HG03575 (cell line): ENCODE measurements at regions not wholly inside any gene's neighbourhood (a gene's known extent, or its start where the extent isn't known, plus 50 kb on each side); places are given as distances from the start of the nearest gene placed in this dataset.

Experiments used
- ATAC-seq: cut with Tn5 transposase; IDR thresholded peaks from one replicate; pipeline ENCODE4 v1.9.1; 2021; ENCODE audit not compliant: unreplicated experiment, insufficient number of reproducible peaks, low FRiP score; ENCODE audit errors: extremely low read depth

DNA sequence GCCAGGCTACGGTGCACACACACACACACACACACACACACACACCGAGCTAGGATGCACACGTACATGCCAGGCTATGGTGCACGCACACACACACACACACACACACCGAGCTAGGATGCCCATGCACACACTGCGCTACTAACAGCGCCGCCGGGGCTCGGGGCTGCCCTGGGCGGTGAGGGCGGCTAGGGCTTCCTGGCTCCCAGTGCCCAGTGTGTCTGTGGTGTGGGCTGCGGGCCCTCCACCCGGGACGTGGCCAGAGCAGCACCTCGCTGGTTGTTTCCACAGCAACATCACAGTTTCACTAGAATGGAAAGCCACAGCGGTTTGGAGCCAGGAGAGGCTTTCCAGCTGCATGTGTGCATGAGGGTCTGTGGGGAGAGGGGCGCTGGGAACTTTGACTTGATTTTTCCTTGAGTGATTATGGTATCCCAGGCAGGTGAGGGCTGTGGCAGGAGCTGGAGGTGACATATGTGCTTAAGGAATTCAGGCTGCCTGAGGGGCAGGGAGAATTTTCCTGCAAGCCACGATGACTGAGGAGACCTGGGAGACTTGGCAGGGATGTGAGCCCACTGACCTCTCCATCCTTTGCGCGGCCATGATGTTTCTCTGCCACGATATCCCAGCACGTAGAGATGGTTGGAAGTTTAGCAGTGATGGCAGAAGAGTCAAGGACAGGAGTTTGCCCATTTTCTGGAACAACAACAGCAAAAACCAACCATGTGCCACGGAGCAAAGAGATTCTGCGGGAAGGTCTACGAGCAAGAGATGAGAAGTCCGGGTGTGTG is 195.9 kb downstream of the SNX19 start:
- no peak for ATAC-seq

DNA sequence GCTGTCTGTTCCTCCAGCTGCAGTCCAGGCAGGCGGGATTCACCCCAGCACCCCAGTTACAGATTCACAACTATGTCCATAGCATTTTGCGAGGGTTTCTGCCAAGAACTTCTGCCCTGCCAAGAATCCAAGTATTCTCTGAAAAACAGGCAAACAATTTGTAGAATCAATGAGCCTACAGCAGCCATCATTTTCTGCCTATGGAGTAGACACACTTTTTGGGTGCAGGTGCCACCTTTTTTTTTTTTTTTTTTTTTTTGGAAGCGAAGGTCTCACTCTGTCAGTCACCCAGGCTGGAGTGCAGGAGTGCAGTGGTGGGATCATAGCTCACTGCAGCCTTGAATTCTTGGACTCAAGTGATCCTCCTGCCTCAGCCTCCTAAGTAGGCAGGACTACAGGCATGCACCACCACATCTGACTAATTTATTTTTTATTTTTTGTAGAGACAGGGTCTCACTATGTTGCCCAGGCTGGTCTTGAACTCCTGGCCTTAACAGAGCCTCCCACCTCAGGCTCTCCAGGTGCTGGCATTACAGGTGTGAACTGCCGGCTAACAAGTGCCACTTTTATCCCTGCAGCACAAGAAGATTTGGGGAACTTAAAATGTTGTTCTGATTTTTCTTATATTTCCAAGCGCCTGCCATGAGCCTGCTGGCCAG is 195.1 kb downstream of the SNX19 start:
- no peak for ATAC-seq

DNA sequence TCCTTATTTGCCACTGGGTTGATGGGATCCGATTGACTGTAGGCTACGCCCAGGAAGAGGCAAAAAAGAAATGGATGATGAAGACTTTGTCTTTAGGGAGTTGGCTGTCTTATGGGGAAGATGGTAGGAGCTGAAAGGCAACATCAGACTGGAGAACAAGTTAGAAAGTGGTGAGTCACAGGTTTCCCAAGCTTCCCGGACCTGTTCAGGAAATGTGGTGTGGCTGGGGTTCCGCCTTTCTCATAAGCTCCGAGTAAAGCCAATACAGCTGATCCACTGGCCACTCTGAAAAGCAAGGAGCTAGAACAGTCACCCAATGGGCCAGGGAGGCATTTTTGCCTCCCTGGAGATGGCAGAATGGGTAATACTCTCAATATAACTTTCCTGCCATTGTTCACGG is 194.5 kb downstream of the SNX19 start:
- no peak for ATAC-seq

DNA sequence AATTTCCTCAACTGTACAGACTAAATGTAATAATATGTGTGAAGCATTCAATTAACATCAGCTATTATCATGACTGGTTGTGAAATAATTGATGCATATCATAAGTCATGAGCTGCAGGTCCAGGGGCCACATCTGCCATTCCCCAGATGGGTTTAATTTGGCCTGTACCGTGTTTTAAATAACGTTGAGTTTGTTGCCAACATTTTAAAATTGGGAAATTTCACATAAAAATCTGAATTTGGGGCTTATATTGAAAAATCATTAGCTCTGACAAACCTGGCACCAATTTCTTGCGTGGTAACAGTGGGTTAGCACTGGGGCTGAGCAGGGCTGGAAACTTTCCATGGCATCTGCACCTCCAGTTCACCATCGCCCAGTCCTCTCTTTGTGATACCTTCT is 193.9 kb downstream of the SNX19 start:
- ATAC-seq, result no peak

DNA sequence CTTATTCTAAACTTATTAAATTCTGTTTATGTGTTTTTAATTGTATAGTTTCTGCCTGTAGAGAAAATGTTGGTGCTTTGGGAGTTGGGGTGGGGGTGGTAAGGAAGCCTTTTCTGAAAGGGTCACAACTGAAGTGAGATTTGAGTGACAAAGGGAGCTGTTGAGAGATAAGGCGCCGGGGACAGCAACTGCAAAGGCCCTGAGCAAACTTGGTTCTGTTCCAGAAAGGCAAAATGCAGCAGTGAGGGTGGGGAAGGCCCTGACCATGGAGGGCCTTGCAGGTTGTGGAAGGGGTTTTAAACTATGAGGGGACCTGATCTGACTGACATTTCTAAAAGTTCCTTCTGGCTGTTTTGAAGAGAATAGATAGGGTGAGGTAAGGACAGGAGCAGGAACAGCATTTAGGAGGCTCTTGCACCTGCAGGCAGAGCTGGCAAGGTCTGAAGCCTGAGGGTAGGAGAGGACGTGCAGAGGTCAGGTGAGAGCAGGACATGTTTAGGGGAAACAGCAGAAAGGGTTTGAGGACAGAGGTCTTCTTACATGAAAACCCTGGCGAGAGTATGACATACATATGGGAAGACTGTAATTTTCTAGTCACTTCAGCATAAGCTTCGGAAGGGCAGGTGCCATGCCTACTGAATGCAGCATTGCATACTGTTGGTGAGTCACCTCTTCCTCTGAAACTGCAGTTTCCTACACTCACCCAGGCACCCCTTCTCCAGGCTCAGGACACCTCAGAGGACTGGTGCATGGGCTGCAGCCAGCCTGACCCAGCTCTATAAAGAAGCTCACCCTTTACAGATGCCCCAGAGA is 190.7 kb downstream of the SNX19 start:
- no peak for ATAC-seq

DNA sequence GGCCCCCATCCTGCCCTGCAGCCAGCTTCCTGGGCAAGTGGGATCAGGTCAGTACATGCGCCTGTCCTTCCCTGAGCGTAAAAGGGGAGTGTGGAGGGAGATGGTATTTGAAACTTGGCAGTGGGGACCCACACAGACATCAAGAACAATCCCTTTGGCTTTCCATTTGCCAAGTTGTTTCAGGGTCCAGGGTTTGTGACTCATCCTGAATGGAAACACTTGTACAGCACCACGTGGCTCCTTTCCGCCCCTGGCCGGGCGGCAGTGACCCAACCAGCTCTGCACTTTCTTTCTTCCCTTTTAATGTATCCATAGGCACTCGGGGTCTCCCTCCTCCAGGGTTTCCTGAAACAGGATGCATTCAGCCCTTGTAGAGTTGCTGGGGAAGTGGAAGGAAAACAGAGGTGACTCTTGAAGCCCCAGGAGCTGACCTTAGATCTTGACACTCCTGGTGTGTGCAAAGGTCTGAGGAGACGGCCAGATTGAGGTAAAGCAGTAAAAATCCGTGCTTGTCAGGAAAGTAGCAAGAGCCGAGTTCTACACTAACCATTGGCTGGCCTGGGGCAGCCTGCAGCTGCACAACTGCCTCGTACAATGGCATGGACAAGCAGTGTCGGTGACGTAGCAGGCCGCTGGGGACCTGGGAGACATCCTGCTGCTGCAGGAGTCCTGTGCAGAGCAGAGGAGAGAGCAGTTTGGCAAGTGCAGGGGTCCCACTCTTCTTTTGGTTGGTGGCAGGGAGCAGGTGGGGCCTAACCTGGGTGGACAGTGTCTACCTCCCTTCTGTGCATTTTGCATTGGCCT is 189.8 kb downstream of the SNX19 start:
- ATAC-seq, result no peak

DNA sequence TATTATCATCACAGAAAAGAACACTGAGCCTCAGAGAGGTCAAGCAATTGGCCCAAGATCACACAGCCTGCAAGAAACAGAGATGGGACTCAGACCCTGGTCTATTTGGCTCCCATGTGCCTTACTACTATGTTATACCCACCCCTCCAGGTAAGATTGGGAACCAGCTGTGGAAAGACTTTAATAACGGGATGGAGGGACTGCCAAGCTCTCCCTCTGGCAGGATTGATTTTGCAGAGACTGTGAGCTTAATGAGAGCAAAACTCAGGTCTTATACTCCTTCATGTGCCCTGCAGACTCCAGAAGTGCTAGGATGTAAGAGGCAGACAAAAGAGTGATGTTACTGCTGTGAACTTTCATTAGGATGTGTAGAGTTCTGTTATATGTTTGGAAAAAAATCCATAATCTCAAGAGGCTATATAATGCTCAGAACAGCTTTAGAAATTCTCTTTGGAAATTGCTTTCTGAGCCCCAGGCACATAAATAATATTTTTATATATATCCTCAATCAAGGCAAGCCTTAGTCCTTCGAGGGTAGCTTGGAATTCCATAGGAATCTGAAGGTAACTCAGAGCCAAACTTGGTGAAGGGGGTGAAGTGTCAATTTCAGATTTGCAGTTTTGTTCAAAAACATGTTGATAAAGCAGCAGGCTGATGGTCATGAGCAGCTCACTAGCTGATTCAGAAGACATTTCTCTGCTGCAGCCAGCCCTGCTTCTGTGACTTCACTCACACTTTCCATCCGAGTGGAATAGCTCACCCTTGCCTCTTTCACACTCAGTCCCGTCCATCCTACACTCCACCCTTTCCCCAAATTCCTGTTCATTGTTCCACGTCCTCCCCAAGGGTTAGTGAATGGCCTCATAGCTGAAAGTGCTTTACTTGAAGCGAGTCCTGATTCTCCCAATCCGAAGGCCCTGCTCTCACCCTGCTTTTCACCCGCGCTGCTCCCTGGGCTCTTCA is 188.8 kb downstream of the SNX19 start:
- ATAC-seq, result no peak

DNA sequence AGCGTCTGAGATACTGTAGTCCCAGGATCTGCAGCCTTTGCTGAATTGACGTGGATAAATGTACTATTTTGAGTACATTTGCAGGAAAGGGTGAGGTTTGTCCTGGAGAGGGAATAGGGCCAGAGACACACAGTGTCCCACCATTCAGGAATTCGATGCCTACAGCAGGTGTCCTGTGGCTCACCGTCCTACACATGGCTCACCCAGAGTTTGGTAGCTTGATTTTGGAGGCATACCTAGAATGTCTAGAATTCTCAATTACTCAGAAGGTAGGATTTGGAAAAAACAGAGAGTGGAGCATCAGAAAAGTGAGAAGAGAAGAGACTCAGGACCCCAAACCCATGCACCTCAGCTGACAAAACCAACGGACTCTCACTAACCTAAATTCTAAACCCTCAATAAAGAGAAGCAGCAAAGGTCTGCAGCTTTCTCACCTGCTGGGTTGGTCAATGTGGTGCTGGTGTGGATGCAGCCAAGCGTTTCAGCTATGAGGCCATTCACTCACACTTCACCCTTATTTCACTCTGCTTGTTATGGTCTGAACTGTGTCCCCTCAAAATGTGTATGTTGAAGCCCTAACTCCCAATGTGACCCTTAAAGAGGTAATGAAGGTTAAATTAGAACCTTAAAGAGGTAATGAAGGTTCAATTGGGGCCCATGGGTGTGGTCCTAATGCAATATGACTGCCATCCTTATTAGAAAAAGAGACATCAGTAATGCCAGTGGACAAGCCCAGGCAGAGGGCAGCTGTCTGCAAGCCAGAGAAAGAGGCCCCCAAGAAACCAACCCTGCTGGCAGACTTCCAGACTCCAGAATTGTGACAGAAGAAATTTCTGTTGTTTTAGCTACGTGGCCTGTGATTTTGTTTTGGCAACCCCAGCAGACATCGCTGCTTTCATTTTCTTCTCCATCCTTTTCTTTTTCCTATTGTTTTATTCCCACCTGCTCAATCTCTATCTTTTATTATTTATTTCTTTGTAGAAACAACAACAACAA is 187.8 kb downstream of the SNX19 start:
- no peak for ATAC-seq

DNA sequence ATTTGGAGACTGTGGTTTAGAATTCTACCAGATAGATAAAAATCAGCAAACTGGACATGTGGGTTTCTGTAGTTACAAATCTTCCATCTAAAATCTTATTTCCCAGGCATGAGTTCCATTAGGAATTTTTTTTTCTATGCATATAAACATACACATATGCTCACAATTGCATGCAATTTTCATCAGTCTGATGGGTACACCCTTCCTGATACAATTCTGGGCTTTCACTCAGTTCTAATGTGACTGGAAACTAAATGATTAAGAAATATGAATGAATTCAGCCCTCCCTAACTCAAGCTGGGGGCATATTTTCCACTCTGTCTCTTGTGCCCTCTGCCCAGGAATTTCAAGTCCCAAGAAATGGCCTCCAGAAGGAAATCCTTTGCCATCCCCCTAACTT is 187.1 kb downstream of the SNX19 start:
- ATAC-seq, result no peak

DNA sequence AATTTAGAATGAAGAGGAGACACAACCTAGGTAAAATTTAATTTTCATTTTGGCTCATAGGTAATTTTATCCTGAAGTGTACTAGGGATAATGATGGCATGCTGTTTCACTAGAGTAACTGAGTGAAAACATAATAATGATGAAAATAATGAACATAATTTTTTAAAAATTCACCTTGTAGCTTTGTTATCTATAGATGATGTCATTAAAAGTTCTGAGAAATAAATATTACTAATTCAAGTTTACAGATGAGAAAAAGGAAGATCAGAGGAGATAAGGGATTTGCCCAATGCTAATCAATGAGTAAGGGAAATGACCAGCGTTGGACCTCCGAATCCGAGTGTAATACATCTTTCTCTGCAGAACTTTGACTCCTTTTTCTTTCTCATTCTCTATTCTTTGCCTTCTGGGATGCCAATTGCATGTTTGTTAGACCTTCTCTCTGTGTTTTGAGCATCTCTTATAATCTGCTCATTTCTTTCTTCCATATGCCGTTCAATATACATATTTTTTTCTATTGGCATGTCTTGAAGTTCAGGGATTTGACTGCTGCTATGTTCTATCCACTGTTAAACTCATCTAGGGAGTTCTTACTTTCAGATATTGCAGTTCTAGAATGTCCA is 186.5 kb downstream of the SNX19 start:
- ATAC-seq, result no peak

DNA sequence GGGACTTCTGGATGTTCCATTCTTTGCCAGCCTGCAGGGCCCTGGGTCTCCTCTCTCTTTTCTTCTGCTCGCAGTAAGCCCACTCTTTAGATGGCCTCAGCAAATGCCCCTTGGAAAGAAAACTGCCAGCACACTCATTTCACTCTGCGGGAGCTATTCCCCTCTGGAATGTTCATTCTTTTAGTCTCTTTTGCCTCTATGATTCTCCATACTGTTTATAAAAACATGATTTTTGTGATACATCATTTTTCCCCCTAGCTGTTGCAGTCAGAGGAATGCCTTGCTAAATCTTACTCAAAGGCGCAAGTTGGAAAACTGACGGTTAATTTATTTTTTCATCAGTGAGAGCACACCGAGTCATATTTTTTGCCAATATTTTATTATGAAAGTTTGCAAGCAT is 184.9 kb downstream of the SNX19 start:
- no peak for ATAC-seq

DNA sequence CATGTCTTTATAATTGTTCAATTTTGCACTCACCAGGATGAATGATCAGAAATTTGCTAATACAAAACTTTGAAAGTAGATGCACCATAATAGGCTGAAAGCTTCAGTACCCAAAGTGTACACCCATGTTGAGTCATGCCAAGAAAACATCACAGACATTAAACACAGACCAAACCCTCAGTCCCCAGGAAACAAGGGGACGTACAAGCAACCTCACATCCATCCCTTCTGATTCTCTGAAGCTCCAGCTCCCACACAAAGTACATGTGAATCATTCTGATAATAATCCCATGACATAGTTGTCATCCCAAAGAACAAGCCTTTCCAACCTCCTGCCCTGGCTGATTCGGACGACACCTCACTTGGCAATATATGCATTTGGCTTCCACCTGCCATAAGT is 183.8 kb downstream of the SNX19 start:
- ATAC-seq, result no peak

DNA sequence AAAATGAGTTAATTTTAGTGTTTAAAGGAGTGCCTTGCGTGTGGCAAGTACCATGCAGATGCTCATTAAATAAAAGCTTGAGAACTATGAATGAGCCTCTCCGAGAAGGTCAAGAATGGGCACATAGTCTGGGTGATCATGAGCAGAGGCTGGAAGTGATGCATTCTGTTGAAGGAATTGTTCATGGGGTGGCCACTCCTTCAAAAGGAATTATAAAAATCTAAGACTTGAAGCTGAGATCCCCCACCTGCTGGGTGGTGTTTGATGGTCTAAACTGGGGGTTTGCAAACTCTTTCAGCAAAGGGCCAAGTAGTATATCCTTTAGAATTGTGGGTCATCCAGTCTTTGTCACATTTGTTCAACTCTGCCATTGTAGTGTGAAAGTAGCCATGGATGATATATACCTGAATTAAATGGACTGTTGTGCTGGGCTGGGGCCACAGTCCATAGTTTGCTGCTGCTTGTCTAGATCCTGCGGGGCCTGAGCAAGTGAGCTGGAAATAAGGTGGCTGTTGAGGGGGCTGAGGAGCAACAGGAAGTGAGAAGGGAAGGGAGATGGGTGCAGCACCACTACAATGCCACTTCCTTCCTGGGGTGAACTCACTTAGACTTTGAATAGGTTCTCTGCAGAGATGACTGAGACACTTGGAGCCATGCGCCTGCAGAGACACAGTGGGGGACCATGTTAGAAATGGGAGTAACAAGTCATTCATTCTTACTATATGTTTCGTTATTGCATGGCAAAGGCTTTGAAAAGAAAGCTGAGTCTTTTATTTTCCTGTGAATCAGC is 179.0 kb downstream of the SNX19 start:
- ATAC-seq, result no peak

DNA sequence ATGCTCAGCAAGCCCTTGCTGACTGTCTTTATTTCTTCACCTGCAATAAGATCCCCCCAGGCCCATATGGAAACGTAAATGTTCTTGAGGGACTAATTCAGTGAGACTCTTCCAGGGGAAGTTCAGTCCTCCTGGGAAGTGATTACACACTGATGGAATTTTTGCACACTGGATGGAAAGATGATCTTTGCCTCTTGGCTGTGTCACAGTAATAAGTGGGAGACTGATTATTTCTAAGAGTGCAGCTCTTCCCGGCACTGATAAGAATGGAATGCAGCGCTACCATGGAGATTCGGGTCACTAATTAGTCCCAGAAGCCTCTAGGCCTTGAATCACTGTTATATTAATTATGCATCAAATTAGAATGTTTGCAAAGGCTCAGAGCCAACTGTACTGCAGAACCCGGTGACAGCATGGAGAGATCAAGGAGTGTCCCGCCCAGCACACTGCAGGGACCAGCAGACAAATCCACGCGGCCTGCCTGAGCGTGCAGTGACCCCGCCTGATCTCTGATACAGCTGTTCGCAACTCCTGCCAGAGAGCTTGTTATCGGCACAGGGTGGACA is 178.3 kb downstream of the SNX19 start:
- ATAC-seq, result no peak

DNA sequence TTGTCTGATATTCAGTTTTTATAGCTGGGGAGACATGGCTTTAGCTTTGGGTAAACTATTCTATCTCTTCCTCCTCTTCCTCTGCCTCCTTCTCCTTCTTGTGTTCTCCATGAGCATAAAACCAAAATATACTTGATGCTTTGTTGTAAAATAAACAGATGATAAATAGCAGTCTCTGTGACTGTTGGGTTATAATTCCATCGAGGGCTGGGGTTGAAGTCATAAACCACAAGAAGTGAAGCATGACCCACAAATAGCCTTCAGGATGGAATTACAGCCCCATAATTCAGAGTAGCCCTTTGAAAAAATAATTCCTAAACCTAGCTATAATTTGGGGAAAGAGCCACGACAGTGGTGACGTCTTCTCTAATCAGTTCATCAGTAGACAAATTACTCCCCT is 177.7 kb downstream of the SNX19 start:
- no peak for ATAC-seq

DNA sequence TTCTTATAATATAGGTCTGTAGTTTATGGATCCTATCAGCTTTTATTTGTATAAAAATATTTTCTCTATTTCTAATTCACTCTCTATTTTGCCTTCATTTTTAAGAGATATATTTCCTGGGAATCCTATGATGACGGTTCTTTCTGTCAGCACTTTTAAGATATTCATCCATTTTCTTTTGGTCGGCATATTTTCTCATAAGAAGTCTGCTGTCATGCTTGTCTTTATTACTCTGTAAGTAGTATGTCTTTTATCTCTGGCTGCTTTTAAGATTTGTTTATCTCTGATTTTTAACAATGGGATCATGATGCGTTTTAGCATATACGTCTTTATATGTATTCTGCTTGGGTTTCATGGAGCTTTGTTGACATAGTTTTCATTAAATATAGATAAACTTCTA is 175.5 kb downstream of the SNX19 start:
- ATAC-seq, result no peak
